ENCODE measurements at regions not wholly inside any gene's neighbourhood (a gene's known extent, or its start where the extent isn't known, plus 50 kb on each side); places are given as distances from the start of the nearest gene placed in this dataset.

DNA sequence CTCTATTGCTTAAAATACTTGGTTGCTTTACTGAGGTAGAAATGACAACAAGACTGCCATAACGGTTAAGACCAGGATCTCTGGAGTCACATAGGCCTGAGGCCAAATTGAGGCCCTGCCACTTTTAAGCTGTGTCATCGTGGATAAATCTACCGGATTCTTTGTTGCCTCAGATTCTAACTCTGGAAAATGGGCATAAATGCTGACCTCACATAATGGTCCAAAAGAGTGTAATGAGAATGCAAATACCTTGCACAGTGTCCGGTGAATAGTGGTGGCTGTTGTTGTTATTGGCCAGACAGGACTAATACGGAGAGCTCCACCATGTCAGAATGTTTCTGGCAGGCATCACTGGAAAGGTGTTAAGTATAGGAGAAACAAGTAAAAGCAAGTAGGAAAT lies 346.1 kb downstream of the LMO4 start:
- DNase-seq (ENCODE audit: extremely low spot score) = no peak
- POLR2A ChIA-PET = no interaction called here
- CTCF ChIA-PET = interaction anchor here (1.9 to 2.0 kb wide), 2 partner anchors 13 to 31 kb away, joined by 5 read pairs; no protein-coding TSS in a partner anchor
- TF ChIP-seq, protein P1, sequence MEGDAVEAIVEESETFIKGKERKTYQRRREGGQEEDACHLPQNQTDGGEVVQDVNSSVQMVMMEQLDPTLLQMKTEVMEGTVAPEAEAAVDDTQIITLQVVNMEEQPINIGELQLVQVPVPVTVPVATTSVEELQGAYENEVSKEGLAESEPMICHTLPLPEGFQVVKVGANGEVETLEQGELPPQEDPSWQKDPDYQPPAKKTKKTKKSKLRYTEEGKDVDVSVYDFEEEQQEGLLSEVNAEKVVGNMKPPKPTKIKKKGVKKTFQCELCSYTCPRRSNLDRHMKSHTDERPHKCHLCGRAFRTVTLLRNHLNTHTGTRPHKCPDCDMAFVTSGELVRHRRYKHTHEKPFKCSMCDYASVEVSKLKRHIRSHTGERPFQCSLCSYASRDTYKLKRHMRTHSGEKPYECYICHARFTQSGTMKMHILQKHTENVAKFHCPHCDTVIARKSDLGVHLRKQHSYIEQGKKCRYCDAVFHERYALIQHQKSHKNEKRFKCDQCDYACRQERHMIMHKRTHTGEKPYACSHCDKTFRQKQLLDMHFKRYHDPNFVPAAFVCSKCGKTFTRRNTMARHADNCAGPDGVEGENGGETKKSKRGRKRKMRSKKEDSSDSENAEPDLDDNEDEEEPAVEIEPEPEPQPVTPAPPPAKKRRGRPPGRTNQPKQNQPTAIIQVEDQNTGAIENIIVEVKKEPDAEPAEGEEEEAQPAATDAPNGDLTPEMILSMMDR (IDR thresholded peaks at IDR 0.05; ENCODE audit: control extremely low read depth, extremely low read depth, low read depth, missing control alignments) = no peak

DNA sequence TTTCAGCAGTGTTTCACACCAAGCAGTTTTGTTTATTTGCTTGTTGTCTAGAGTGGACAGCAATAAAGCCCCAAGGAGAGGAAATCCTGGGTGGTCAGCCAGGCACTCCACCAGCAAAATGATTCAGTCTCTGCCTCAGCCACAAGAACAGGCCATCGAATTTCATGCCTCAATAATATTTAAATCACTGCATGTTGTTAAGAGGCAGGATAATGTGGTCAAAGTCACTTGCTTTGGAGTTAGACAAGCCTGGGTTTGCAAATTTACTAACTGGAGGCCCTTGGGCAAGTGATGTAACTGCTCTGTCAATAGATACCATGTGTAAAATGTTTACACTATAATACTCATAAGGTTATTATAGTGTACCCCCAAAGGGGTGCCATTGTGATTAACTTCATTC lies 349.6 kb downstream of the LMO4 start:
- TF ChIP-seq, protein P1 (IDR thresholded peaks at IDR 0.05; ENCODE audit: control extremely low read depth, extremely low read depth, low read depth, missing control alignments) = no peak
- DNase-seq (ENCODE audit: extremely low spot score) = no peak
- ChIA-PET POLR2A (no interaction called here), CTCF (no interaction called here)

- CTCF ChIA-PET = no interaction called here
- TF ChIP-seq, protein P1 (IDR thresholded peaks at IDR 0.05; ENCODE audit: control extremely low read depth, extremely low read depth, low read depth, missing control alignments) = no peak
- DNase-seq (ENCODE audit: extremely low spot score) = no peak
- POLR2A ChIA-PET = no interaction called here
These were observed 353.9 kb downstream of the LMO4 start for GRCh38 chr1:87682565-87682964.

GRCh38 chr1:87683196-87683956 lies 354.7 kb downstream of the LMO4 start:
- TF ChIP-seq, protein P1 (IDR thresholded peaks at IDR 0.05; ENCODE audit: control extremely low read depth, extremely low read depth, low read depth, missing control alignments) = no peak
- ChIA-PET POLR2A (no interaction called here), CTCF (interaction anchor here (0.8 kb wide), 1 partner anchor 10 kb away, joined by 3 read pairs; no protein-coding TSS in a partner anchor)
- no peak for DNase-seq (ENCODE audit: extremely low spot score)

DNA sequence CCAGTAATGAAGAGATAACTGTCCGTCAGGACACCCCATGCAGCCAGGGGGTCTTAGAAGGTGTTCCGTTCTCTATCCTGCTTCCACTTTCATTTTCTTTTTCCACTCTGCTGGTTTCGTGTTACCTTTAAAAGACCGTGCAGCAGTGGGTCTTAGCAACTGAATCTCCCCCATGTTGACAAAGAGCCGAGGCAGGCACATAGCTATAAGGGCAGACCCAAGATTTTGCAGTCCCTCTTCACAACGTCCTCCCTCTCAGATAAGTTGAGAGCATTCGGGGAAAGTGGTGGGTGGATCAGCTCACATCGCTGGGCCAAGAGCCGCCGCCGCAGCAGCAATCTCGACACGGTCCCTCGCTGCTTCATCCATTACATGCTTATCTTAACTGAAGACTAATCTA lies 355.5 kb downstream of the LMO4 start:
- CTCF ChIA-PET = interaction anchor here (1.4 kb wide), 1 partner anchor 9 kb away, joined by 3 read pairs; no protein-coding TSS in a partner anchor
- POLR2A ChIA-PET = no interaction called here
- no peak for DNase-seq (ENCODE audit: extremely low spot score)
- TF ChIP-seq, protein P1 (IDR thresholded peaks at IDR 0.05; ENCODE audit: control extremely low read depth, extremely low read depth, low read depth, missing control alignments) = no peak

DNA sequence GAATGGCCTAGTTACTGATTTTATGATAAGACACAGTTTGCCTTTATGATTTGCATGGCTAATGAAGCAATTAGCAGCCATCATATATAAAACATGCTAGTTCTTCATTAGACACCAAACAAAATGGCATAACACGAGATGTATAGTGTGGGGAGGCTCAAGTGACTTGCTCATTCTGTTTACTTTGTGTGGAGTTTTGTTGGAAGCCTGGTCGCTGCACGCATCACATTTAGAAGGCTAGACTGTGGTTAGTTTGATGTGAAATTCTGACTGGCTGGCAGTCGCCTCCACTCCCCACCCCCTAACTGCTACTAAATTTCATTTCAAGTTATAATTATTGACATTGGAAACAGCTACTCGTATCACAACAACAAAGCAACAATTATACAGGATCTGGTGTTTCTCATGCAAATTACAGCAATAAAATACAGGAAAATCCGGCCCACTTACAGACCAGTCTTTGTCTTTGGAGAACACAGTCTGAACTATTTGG lies 356.1 kb downstream of the LMO4 start:
- CTCF ChIA-PET = interaction anchor here (1.4 kb wide), 1 partner anchor 9 kb away, joined by 3 read pairs; no protein-coding TSS in a partner anchor
- DNase-seq (ENCODE audit: extremely low spot score) = no peak
- TF ChIP-seq, protein P1 (IDR thresholded peaks at IDR 0.05; ENCODE audit: control extremely low read depth, extremely low read depth, low read depth, missing control alignments) = no peak
- POLR2A ChIA-PET = no interaction called here

Measured in GM10248 (cell line).